ENCODE measurements at regions not wholly inside any gene's neighbourhood (a gene's known extent, or its start where the extent isn't known, plus 50 kb on each side); places are given as distances from the start of the nearest gene placed in this dataset.

DNA sequence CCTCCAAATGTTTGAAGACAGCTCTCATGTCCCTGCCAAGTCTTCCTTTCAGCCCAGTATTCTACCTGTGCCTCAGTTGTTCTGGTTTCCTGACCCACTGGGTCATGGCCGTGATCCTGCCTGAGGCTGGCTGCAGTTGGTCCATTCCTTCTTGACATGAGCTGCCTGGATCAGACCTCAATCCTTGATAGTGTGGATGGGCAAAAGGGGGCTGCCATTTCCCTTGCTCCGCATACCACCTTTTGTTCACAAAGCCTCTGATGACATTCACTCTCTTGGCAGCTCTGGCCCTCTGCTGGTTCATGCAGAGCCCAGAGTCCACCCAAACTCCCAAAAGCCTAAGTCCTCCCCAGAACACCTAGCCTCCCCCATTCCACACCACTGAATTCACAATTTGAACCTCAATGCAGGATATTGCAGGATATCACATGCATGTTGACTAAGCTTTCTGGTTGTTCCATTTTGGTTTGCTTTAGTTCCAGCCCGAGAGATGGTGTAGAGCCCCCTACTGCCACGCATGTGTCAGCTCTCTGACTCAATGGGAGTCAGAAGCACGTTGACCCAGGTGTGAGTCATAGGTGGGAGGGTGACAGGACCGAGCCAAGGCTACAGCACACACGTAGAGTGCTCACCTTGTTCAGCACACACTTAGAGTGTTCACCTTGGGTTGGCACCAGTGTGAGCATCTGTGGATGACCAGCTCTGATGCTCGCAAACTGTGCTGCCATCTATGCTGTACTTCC lies 137.2 kb downstream of the MTX3 start:
- TF ChIP-seq, protein P1, sequence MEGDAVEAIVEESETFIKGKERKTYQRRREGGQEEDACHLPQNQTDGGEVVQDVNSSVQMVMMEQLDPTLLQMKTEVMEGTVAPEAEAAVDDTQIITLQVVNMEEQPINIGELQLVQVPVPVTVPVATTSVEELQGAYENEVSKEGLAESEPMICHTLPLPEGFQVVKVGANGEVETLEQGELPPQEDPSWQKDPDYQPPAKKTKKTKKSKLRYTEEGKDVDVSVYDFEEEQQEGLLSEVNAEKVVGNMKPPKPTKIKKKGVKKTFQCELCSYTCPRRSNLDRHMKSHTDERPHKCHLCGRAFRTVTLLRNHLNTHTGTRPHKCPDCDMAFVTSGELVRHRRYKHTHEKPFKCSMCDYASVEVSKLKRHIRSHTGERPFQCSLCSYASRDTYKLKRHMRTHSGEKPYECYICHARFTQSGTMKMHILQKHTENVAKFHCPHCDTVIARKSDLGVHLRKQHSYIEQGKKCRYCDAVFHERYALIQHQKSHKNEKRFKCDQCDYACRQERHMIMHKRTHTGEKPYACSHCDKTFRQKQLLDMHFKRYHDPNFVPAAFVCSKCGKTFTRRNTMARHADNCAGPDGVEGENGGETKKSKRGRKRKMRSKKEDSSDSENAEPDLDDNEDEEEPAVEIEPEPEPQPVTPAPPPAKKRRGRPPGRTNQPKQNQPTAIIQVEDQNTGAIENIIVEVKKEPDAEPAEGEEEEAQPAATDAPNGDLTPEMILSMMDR (IDR thresholded peaks at IDR 0.05) = no peak
- TF ChIP-seq POLR2A (IDR thresholded peaks at IDR 0.05) = no peak
- DNase-seq (peak in 1 of 5 donors; percentile 6), ATAC-seq (no peak)
- H3K36me3 ChIP-seq = no peaks in the 10 kb centered on the region
- no peak overlapping the region for H3K4me3 ChIP-seq
- H3K9me3 ChIP-seq = no peaks in the 10 kb centered on the region
- H3K27me3 ChIP-seq = no peaks in the 10 kb centered on the region
- H3K27ac ChIP-seq = no peak overlapping the region
- peaks cover 0 to 16% (median 0%) of the 10 kb centered on the region in 12 donors for H3K4me1 ChIP-seq
- intact Hi-C loops (cut with DNase I) = loop anchor here in 8 of 10 donors (10.0 kb wide), 4 partner anchors 149 to 231 kb away; no protein-coding TSS in a partner anchor
- WGBS, 4 donors = 91 to 93% (median 92%) methylated on average over 8 of the region's 8 CpGs

DNA sequence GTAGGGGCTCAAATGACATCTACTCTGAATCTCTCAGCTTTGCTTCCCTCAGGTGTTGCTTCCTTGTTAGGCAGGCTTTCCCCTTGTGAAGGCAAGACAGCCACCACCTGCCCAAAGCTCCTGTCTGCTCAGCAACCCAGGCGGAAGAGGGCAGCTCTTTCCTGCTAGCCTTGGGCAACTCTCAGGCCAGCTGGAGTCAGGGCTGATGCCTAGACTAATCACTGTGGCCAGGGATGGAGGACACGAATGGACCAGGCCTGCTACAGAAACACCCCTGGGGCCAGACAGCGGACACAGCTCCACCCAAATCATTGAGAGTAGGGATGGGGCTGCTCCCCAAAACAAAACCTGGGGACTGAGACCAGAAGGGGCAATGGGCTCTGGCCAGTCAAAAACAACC lies 138.0 kb downstream of the MTX3 start:
- TF ChIP-seq, protein P1 (IDR thresholded peaks at IDR 0.05) = no peak
- no peak for TF ChIP-seq POLR2A (IDR thresholded peaks at IDR 0.05)
- H3K36me3 ChIP-seq = no peaks in the 10 kb centered on the region
- ATAC-seq (no peak), DNase-seq (peak in 1 of 5 donors; percentile 8)
- WGBS, 4 donors = 94 to 97% (median 96%) methylated on average over 3 of the region's 3 CpGs
- peaks cover 0 to 13% (median 0%) of the 10 kb centered on the region in 12 donors for H3K4me1 ChIP-seq
- H3K4me3 ChIP-seq = no peak overlapping the region
- intact Hi-C loops (cut with DNase I) = loop anchor here in 8 of 10 donors (10.0 kb wide), 4 partner anchors 148 to 232 kb away; no protein-coding TSS in a partner anchor
- no peaks in the 10 kb centered on the region for H3K9me3 ChIP-seq
- H3K27ac ChIP-seq = no peak overlapping the region
- no peaks in the 10 kb centered on the region for H3K27me3 ChIP-seq

DNA sequence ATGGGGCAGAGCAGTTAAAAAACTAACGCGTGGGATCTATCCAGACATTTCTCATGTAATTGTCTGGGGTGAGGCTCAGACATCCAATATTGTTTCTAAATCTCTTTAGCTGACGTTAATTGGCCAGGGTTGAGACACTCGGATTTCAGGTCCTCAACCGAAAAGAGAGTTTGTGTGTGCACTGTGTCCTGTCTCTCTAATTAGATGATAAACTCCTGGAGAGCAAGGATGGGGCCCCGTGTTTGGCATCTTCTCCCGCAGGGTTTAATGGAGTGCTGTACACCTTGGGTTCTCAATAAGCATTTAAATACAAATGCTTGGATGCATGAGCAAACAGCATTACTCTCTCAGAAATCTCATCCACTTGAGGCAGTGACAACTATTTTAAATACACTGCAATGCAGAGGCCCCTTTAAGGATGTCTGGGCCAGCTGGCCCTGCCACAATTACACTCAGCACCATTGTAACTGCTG lies 139.6 kb downstream of the MTX3 start:
- Histone ChIP-seq H3K36me3 (no peaks in the 10 kb centered on the region), H3K27me3 (no peaks in the 10 kb centered on the region), H3K27ac (peak overlapping the region in 6 of 12 donors; percentile 11 to 74 (median 44)), H3K4me3 (no peak overlapping the region), H3K9me3 (no peaks in the 10 kb centered on the region), H3K4me1 (peaks cover 0 to 11% (median 0%) of the 10 kb centered on the region in 12 donors)
- peak in 1 of 5 donors; percentile 16 for DNase-seq
- ATAC-seq = peak in 3 of 4 donors; percentile 44 to 72 (median 50)
- WGBS, 4 donors = 61 to 73% (median 68%) methylated on average over 7 of the region's 7 CpGs
- TF ChIP-seq, protein P1 (IDR thresholded peaks at IDR 0.05) = no peak
- intact Hi-C loops (cut with DNase I) = loop anchor here in 8 of 10 donors (10.0 kb wide), 4 partner anchors 147 to 233 kb away; no protein-coding TSS in a partner anchor

DNA sequence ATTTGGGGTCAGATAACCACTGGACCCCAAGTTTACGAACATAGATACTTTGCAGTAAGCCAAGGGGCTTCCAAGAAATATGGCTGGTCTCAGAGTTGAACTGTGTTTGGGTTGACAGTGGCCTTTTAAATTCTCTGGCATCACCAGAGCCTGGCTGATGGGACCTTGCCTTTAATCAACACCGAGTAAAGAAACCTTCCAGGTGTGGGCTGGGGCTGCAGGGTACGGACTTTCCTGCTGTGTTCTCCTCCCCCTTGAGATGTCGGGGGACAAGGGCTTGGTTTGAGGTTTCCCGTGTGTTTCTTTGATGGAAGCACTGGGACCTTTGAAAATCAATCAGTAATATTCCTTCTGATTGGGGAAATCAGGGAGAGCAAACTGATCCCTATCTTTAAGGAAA lies 140.1 kb downstream of the MTX3 start:
- Histone ChIP-seq H3K27me3 (no peaks in the 10 kb centered on the region), H3K4me3 (no peak overlapping the region), H3K4me1 (peaks cover 0 to 14% (median 0%) of the 10 kb centered on the region in 12 donors), H3K36me3 (no peaks in the 10 kb centered on the region), H3K27ac (peak overlapping the region in 7 of 12 donors; percentile 11 to 74 (median 51)), H3K9me3 (no peaks in the 10 kb centered on the region)
- intact Hi-C loops (cut with DNase I) = loop anchor here in 8 of 10 donors (10.0 kb wide), 4 partner anchors 146 to 234 kb away; no protein-coding TSS in a partner anchor
- WGBS, 4 donors = 82 to 92% (median 91%) methylated on average over 5 of the region's 5 CpGs
- DNase-seq (no peak), ATAC-seq (peak in 3 of 4 donors; percentile 5 to 7 (median 6))
- no peak for TF ChIP-seq POLR2A (IDR thresholded peaks at IDR 0.05)
- TF ChIP-seq, protein P1 (IDR thresholded peaks at IDR 0.05) = no peak
